HCT116 (cell line): ENCODE measurements at regions not wholly inside any gene's neighbourhood (a gene's known extent, or its start where the extent isn't known, plus 50 kb on each side); places are given as distances from the start of the nearest gene placed in this dataset.
"Not testable (repeated sequence)": the region's sequence is repeated elsewhere in the genome, so short reads cannot be mapped to it uniquely, and the experiment has no call there.

Experiments used
- ATAC-seq: fragments of 200-7000 bp; cut with Tn5 transposase; 2 replicates; pipeline ENCODE4 v1.9.1; 2020; ENCODE audit warnings: mild to moderate bottlenecking, moderate library complexity
- BruUV-seq: library from RNA; stranded (reverse); fragments of 400-500 nt; replicated peaks from 2 replicates; lab custom pipeline; 2021; lab: Mats Ljungman, UMichigan
- CTCF ChIA-PET: fragments of 300-600 bp; sonication (Branson Sonifier 250); formaldehyde crosslinking; loops from one replicate; lab custom pipeline; 2021; ENCODE audit warnings: antibody characterized with exemption; lab: Charles Lee
- POLR2A ChIA-PET: fragments of 300-600, 350-600 bp; sonication (Branson Sonifier 250); formaldehyde crosslinking; loops from one replicate; lab custom pipeline; 2021; ENCODE audit warnings: antibody characterized with exemption; lab: Charles Lee
- RAD21 ChIA-PET, 2 experiments: fragments of 300-600 bp; sonication (Branson Sonifier 250); formaldehyde crosslinking; loops; one replicate each; lab custom pipeline; 2023; ENCODE audit warnings: low total read pairs in 2 of 2; ENCODE audit not compliant: uncharacterized antibody in 2 of 2, unreplicated experiment in 2 of 2, low non-redundant PET in 1 of 2; lab: Charles Lee
- DNase-seq: peaks from one replicate; pipeline ENCODE4 v3.0.0-alpha.2; 2010; ENCODE audit warnings: low read depth, low spot score
- H2AFZ ChIP-seq: fragments of 200-600 bp; shearing (Covaris generic), sonication (generic); 2 replicates; pipeline ENCODE4 v1.6.1; 2017; ENCODE audit warnings: low read depth, mixed run types, mixed read lengths, antibody characterized with exemption, low read length; ENCODE audit not compliant: poor library complexity, severe bottlenecking
- H3K27ac ChIP-seq: 2 replicates; pipeline ENCODE4 v1.5.1; 2012; ENCODE audit warnings: low read depth, low read length
- H3K27me3 ChIP-seq: fragments of 200-600 bp; sonication (generic); 2 replicates; pipeline ENCODE4 v1.6.1; 2016; ENCODE audit warnings: mixed run types, low read length, mixed read lengths; ENCODE audit not compliant: insufficient read depth
- H3K36me3 ChIP-seq, 2 experiments: fragments of 200-500 bp in 1 of 2; fragments of 200-600 bp in 1 of 2; sonication (Bioruptor generic) in 1 of 2; sonication (generic) in 1 of 2; 2 replicates each; pipeline versions ENCODE4 v1.5.1 to v1.6.1; 2014 to 2016; ENCODE audit warnings: low read length in 2 of 2, inconsistent platforms in 1 of 2, mixed read lengths in 1 of 2, mixed run types in 1 of 2; ENCODE audit not compliant: insufficient read depth in 2 of 2, control insufficient read depth in 1 of 2
- H3K4me1 ChIP-seq, 2 experiments: fragments of 200-600 bp in 1 of 2; sonication (generic) in 1 of 2; 2 replicates each; pipeline versions ENCODE4 v1.5.1 to v1.6.1; 2012 to 2017; ENCODE audit warnings: low read length in 2 of 2, inconsistent platforms in 1 of 2, mild to moderate bottlenecking in 1 of 2, mixed read lengths in 1 of 2, mixed run types in 1 of 2, moderate library complexity in 1 of 2; ENCODE audit not compliant: insufficient read depth in 2 of 2, control insufficient read depth in 1 of 2
- H3K4me2 ChIP-seq: fragments of 200-600 bp; sonication (generic); 2 replicates; pipeline ENCODE4 v1.6.1; 2017; ENCODE audit warnings: mixed run types, low read length, mixed read lengths
- H3K4me3 ChIP-seq, 2 experiments: fragments of 200-600 bp in 1 of 2; sonication (generic) in 1 of 2; replicated peaks in 1 of 2; 2 replicates each; pipeline ENCODE4 v1.5.1; 2011 to 2016; ENCODE audit warnings: low read length in 2 of 2, control low read depth in 1 of 2, low read depth in 1 of 2, mild to moderate bottlenecking in 1 of 2, mixed read lengths in 1 of 2, mixed run types in 1 of 2
- H3K79me2 ChIP-seq: fragments of 200-600 bp; sonication (generic); 2 replicates; pipeline ENCODE4 v1.6.1; 2017; ENCODE audit warnings: mild to moderate bottlenecking, mixed run types, low read length, moderate library complexity, mixed read lengths; ENCODE audit not compliant: insufficient read depth
- H3K9ac ChIP-seq: fragments of 200-600 bp; sonication (generic); 2 replicates; pipeline ENCODE4 v1.6.1; 2016; ENCODE audit warnings: low read length, mixed read lengths
- H3K9me2 ChIP-seq: fragments of 200-600 bp; sonication (generic), shearing (Covaris generic); 2 replicates; pipeline ENCODE4 v1.6.1; 2017; ENCODE audit warnings: mixed run types, mild to moderate bottlenecking, moderate library complexity; ENCODE audit not compliant: insufficient read depth
- H3K9me3 ChIP-seq, 2 experiments: fragments of 200-500 bp in 1 of 2; fragments of 200-600 bp in 1 of 2; sonication (Bioruptor generic) in 1 of 2; sonication (generic) in 1 of 2; 2 replicates each; pipeline ENCODE4 v1.6.1; 2014 to 2017; ENCODE audit warnings: low read length in 2 of 2, mixed read lengths in 2 of 2, inconsistent platforms in 1 of 2, low read depth in 1 of 2, mild to moderate bottlenecking in 1 of 2, mixed run types in 1 of 2, moderate library complexity in 1 of 2; ENCODE audit not compliant: control insufficient read depth in 1 of 2, insufficient read depth in 1 of 2
- H4K20me1 ChIP-seq: fragments of 200-600 bp; sonication (generic), shearing (Covaris generic); 2 replicates; pipeline ENCODE4 v1.6.1; 2017; ENCODE audit warnings: mixed run types, mild to moderate bottlenecking, moderate library complexity; ENCODE audit not compliant: insufficient read depth
- CEBPB ChIP-seq: IDR thresholded peaks from 2 replicates; pipeline ENCODE4 v1.6.1; 2012; ENCODE audit warnings: low read depth
- EGR1 ChIP-seq: IDR thresholded peaks from 2 replicates; pipeline ENCODE4 v1.6.1; 2012; ENCODE audit warnings: low read depth
- ELF1 ChIP-seq: IDR thresholded peaks from 2 replicates; pipeline ENCODE4 v1.6.1; 2012; ENCODE audit warnings: low read depth, borderline replicate concordance
- EZH2 ChIP-seq: fragments of 200-600 bp; sonication (generic); IDR thresholded peaks from 2 replicates; pipeline ENCODE4 v1.6.1; 2017; ENCODE audit warnings: antibody characterized with exemption, mixed run types
- JUND ChIP-seq: IDR thresholded peaks from 2 replicates; pipeline ENCODE4 v1.6.1; 2012
- POLR2A ChIP-seq: IDR thresholded peaks from 2 replicates; pipeline ENCODE4 v1.7.0; 2011; ENCODE audit warnings: borderline replicate concordance; ENCODE audit not compliant: insufficient read depth, insufficient read length; ENCODE audit errors: extremely low read depth
- POLR2AphosphoS5 ChIP-seq: IDR thresholded peaks from 2 replicates; pipeline ENCODE4 v1.6.1; 2011; ENCODE audit warnings: mild to moderate bottlenecking, low read depth, low read length, moderate library complexity
- RAD21 ChIP-seq: IDR thresholded peaks from 2 replicates; pipeline ENCODE4 v1.6.1; 2012; ENCODE audit warnings: low read depth, mild to moderate bottlenecking
- SIN3A ChIP-seq: IDR thresholded peaks from 2 replicates; pipeline ENCODE4 v1.6.1; 2012; ENCODE audit warnings: low read depth
- SP1 ChIP-seq: IDR thresholded peaks from 2 replicates; pipeline ENCODE4 v1.6.1; 2012; ENCODE audit warnings: low read depth
- SRF ChIP-seq: IDR thresholded peaks from 2 replicates; pipeline ENCODE4 v1.6.1; 2012; ENCODE audit warnings: low read depth
- YY1 ChIP-seq: IDR thresholded peaks from 2 replicates; pipeline ENCODE4 v1.6.1; 2011; ENCODE audit warnings: low read length, low read depth, moderate library complexity, mild to moderate bottlenecking; ENCODE audit not compliant: insufficient replicate concordance; ENCODE audit errors: extremely low read depth
- ZFX ChIP-seq: fragments of 450-650 bp; IDR thresholded peaks from 2 replicates; pipeline ENCODE4 v1.6.1; 2017
- ZNF274 ChIP-seq: fragments of 200-500 bp; sonication (Bioruptor generic); IDR thresholded peaks from 2 replicates; pipeline ENCODE4 v1.6.1; 2014; ENCODE audit warnings: mild to moderate bottlenecking, low read depth, low read length, inconsistent platforms
- intact Hi-C: fragments of 100-400 bp; cut with micrococcal nuclease; formaldehyde crosslinking; loops from 2 replicates; pipeline ENCODE4 v1.10.0; 2022
- TF ChIP-seq, protein P1 (sequence below): IDR thresholded peaks from 2 replicates; pipeline ENCODE4 v1.6.1; 2012
- TF ChIP-seq, protein P2 (sequence below): IDR thresholded peaks from 2 replicates; pipeline ENCODE4 v1.6.1; 2011; ENCODE audit warnings: mild to moderate bottlenecking, low read length, moderate library complexity; ENCODE audit not compliant: insufficient replicate concordance; ENCODE audit errors: extremely low read depth

DNA sequence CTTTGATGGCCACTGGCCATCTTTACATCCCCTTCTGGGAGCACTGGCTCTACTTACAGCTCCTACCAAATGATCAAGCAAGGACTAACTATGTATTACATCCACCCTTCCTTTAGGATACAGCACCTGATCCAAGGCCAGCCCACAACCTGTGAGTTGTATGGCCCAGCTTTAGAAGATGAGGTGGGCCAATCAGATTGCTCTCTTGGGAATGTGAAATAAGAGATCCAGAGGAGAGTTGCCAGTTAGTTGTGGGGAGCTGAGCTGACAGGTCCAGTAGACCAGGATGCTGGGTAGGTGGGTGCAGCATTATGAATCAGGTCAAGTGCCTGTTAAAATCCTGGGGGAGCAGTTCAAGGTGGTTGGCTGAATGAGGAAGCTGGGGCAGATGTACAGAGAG, 111.5 kb downstream of the GNL3L start:
- no peaks in the 10 kb centered on the region for H3K27me3 ChIP-seq
- no peak overlapping the region for H3K4me3 ChIP-seq
- DNase-seq = no peak
- H3K79me2 ChIP-seq = no peaks in the 10 kb centered on the region
- ATAC-seq = no peak
- RAD21 ChIA-PET = no interaction called here
- no peak overlapping the region for H3K4me2 ChIP-seq
- intact Hi-C loops = no loop called here
- peaks cover 15% of the 10 kb centered on the region in 2 experiments; a peak in 3 of 4 replicates for H3K4me1 ChIP-seq
- no peaks in the 10 kb centered on the region for H3K9me2 ChIP-seq
- H3K9me3 ChIP-seq = no peaks in the 10 kb centered on the region
- TF ChIP-seq YY1 = no peak
- TF ChIP-seq SIN3A = no peak
- TF ChIP-seq, protein P1, sequence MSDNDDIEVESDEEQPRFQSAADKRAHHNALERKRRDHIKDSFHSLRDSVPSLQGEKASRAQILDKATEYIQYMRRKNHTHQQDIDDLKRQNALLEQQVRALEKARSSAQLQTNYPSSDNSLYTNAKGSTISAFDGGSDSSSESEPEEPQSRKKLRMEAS = no peak
- TF ChIP-seq ZNF274 = no peak
- no peak for TF ChIP-seq EZH2
- TF ChIP-seq, protein P2, sequence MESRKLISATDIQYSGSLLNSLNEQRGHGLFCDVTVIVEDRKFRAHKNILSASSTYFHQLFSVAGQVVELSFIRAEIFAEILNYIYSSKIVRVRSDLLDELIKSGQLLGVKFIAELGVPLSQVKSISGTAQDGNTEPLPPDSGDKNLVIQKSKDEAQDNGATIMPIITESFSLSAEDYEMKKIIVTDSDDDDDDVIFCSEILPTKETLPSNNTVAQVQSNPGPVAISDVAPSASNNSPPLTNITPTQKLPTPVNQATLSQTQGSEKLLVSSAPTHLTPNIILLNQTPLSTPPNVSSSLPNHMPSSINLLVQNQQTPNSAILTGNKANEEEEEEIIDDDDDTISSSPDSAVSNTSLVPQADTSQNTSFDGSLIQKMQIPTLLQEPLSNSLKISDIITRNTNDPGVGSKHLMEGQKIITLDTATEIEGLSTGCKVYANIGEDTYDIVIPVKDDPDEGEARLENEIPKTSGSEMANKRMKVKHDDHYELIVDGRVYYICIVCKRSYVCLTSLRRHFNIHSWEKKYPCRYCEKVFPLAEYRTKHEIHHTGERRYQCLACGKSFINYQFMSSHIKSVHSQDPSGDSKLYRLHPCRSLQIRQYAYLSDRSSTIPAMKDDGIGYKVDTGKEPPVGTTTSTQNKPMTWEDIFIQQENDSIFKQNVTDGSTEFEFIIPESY = no peak
- TF ChIP-seq ZFX = no peak
- TF ChIP-seq POLR2A = no peak
- no peak for TF ChIP-seq POLR2AphosphoS5
- no peak for TF ChIP-seq RAD21
- no peak for TF ChIP-seq EGR1
- TF ChIP-seq JUND = no peak
- TF ChIP-seq SRF = no peak
- TF ChIP-seq SP1 = no peak
- no peak for TF ChIP-seq ELF1
- no peak for TF ChIP-seq CEBPB
- POLR2A ChIA-PET = no interaction called here
- CTCF ChIA-PET = interaction anchor here (0.9 to 4.4 kb wide), 2 partner anchors 12 to 145 kb away, joined by 3 to 39 read pairs; no protein-coding TSS in a partner anchor
- H2AFZ ChIP-seq = no peak overlapping the region
- H3K9ac ChIP-seq = no peak overlapping the region
- H3K36me3 ChIP-seq = no peaks in the 10 kb centered on the region
- no TSS peak for BruUV-seq
- H4K20me1 ChIP-seq = no peaks in the 10 kb centered on the region
- H3K27ac ChIP-seq = no peak overlapping the region

DNA sequence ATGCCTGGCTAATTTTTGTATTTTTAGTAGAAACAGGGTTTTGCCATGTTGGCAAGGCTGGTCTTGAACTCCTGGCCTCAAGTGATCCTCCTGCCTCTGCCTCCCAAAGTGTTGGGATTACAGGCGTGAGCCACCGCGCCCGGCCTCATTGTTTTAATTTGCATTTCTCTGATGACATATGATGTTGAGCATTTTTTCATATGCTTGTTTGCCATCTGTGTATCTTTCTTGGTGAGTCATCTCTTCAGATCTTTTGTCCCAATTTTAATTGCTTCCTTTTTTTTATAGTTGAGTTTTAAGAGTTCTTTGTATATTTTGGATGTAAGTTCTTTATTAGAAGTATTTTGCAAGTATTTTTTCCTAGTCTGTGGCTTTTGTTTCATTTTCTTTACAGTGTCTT, 117.6 kb downstream of the GNL3L start:
- H3K9me2 ChIP-seq, H3K9me3 ChIP-seq, H3K27ac ChIP-seq, BruUV-seq, H3K9ac ChIP-seq, DNase-seq, H3K4me1 ChIP-seq, H3K4me3 ChIP-seq, ATAC-seq, H3K27me3 ChIP-seq, RAD21 ChIA-PET, H3K36me3 ChIP-seq, H4K20me1 ChIP-seq, POLR2A ChIA-PET, intact Hi-C loops, H3K4me2 ChIP-seq, H3K79me2 ChIP-seq, H2AFZ ChIP-seq, CTCF ChIA-PET: not testable (repeated sequence)
